Esophagus muscularis mucosa (tissue), 4 donors: ENCODE measurements at regions not wholly inside any gene's neighbourhood (a gene's known extent, or its start where the extent isn't known, plus 50 kb on each side); places are given as distances from the start of the nearest gene placed in this dataset.

Source experiments
- DNase-seq: peaks from one replicate; pipeline ENCODE4 v3.0.0-alpha.2; 2017; ENCODE audit errors: extremely low spot score
- H3K27ac ChIP-seq, 4 donors: fragments of 200-600 bp; sonication (generic); replicated peaks in 1 of 4; 1 replicate in 3 of 4; 2 replicates in 1 of 4; pipeline ENCODE4 v1.5.1; 2016 to 2019; ENCODE audit warnings: mild to moderate bottlenecking in 1 of 4
- H3K27me3 ChIP-seq, 4 donors: fragments of 200-600 bp; sonication (generic); one replicate each; pipeline versions ENCODE4 v1.5.1 to v1.6.0; 2016 to 2019
- H3K36me3 ChIP-seq, 4 donors: fragments of 200-600 bp; sonication (generic); one replicate each; pipeline ENCODE4 v1.5.1; 2016 to 2019
- H3K4me1 ChIP-seq, 4 donors: fragments of 200-600 bp; sonication (generic); one replicate each; pipeline ENCODE4 v1.5.1; 2016 to 2019
- H3K4me3 ChIP-seq, 4 donors: fragments of 200-600 bp; sonication (generic); 1 replicate in 2 of 4; 2 replicates in 2 of 4; pipeline ENCODE4 v1.5.1; 2016 to 2019; ENCODE audit warnings: mild to moderate bottlenecking in 4 of 4, moderate library complexity in 1 of 4
- H3K9me3 ChIP-seq, 4 donors: fragments of 200-600 bp; sonication (generic); 1 replicate in 3 of 4; 2 replicates in 1 of 4; pipeline ENCODE4 v1.5.1; 2016 to 2019
- CTCF ChIP-seq, 3 experiments: fragments of 200-600 bp in 2 of 3; fragments of 450-650 bp in 1 of 3; sonication (generic) in 2 of 3; IDR thresholded peaks; one replicate each; pipeline ENCODE4 v1.5.1; 2017 to 2019; ENCODE audit warnings: antibody characterized with exemption in 3 of 3, mild to moderate bottlenecking in 2 of 3, moderate library complexity in 1 of 3
- EP300 ChIP-seq: sonication (generic); formaldehyde crosslinking; IDR thresholded peaks from one replicate; pipeline ENCODE4 v1.6.1; 2017; ENCODE audit warnings: antibody characterized with exemption
- POLR2A ChIP-seq: fragments of 450-650 bp; IDR thresholded peaks from one replicate; pipeline ENCODE4 v1.6.1; 2017; ENCODE audit warnings: antibody characterized with exemption, moderate library complexity, mild to moderate bottlenecking, low read depth
- POLR2AphosphoS5 ChIP-seq, 2 donors: sonication (generic); formaldehyde crosslinking; IDR thresholded peaks; one replicate each; pipeline ENCODE4 v1.6.1; 2017; ENCODE audit warnings: antibody characterized with exemption in 2 of 2
- WGBS: methylation state at CpG from one replicate; pipeline ENCODE4 v1.1.5; 2018; 5-methylcytosine and 5-hydroxymethylcytosine counted together
- intact Hi-C: fragments of 100-400 bp; cut with DNase I; formaldehyde crosslinking; loops from one replicate; pipeline ENCODE4 v1.15.1; 2023

GRCh38 chr2:239736358-239737143 lies 288.6 kb downstream of the NDUFA10 start:
- DNase-seq: no peak
- WGBS: 95% methylated on average over 29 of the region's 39 CpGs
- Histone ChIP-seq H3K36me3 (no peaks in the 10 kb centered on the region), H3K9me3 (no peaks in the 10 kb centered on the region), H3K27me3 (no peaks in the 10 kb centered on the region), H3K4me3 (no peak overlapping the region), H3K4me1 (no peaks in the 10 kb centered on the region), H3K27ac (no peak overlapping the region)
- intact Hi-C loops: no loop called here
- TF ChIP-seq POLR2AphosphoS5 (IDR thresholded peaks at IDR 0.05): no peak
- no peak for TF ChIP-seq EP300
- no peak for TF ChIP-seq CTCF (IDR thresholded peaks at IDR 0.05)
- no peak for TF ChIP-seq POLR2A

- no peak for DNase-seq
- Histone ChIP-seq H3K27me3 (no peaks in the 10 kb centered on the region), H3K4me1 (no peaks in the 10 kb centered on the region), H3K9me3 (no peaks in the 10 kb centered on the region), H3K4me3 (no peak overlapping the region), H3K36me3 (no peaks in the 10 kb centered on the region), H3K27ac (no peak overlapping the region)
- TF ChIP-seq CTCF (IDR thresholded peaks at IDR 0.05) (no peak), POLR2A (no peak), POLR2AphosphoS5 (IDR thresholded peaks at IDR 0.05) (no peak), EP300 (no peak)
- WGBS: 88% methylated on average over 4 of the region's 16 CpGs
- intact Hi-C loops: no loop called here
These were observed 289.2 kb downstream of the NDUFA10 start for GRCh38 chr2:239735829-239736357.

GRCh38 chr2:239735131-239735828 lies 289.9 kb downstream of the NDUFA10 start:
- no peaks in the 10 kb centered on the region for H3K27me3 ChIP-seq
- no peak overlapping the region for H3K27ac ChIP-seq
- no peaks in the 10 kb centered on the region for H3K9me3 ChIP-seq
- no peaks in the 10 kb centered on the region for H3K4me1 ChIP-seq
- 91% methylated on average over 14 of the region's 23 CpGs for WGBS
- intact Hi-C loops: no loop called here
- no peak for DNase-seq
- no peaks in the 10 kb centered on the region for H3K36me3 ChIP-seq
- TF ChIP-seq CTCF (IDR thresholded peaks at IDR 0.05) (no peak), POLR2AphosphoS5 (IDR thresholded peaks at IDR 0.05) (no peak), POLR2A (no peak), EP300 (no peak)
- no peak overlapping the region for H3K4me3 ChIP-seq

GRCh38 chr2:239734436-239735005 lies 290.6 kb downstream of the NDUFA10 start:
- no peaks in the 10 kb centered on the region for H3K9me3 ChIP-seq
- H3K27me3 ChIP-seq: no peaks in the 10 kb centered on the region
- no peak overlapping the region for H3K4me3 ChIP-seq
- no peak overlapping the region for H3K27ac ChIP-seq
- WGBS: 94% methylated on average over 8 of the region's 8 CpGs
- intact Hi-C loops: no loop called here
- DNase-seq: no peak
- no peaks in the 10 kb centered on the region for H3K36me3 ChIP-seq
- H3K4me1 ChIP-seq: no peaks in the 10 kb centered on the region
- TF ChIP-seq CTCF (IDR thresholded peaks at IDR 0.05): no peak
- TF ChIP-seq EP300: no peak
